Muscle layer of colon (tissue), 2 donors: ENCODE measurements at regions not wholly inside any gene's neighbourhood (a gene's known extent, or its start where the extent isn't known, plus 50 kb on each side); places are given as distances from the start of the nearest gene placed in this dataset.

ENCODE experiments used
- H3K27ac ChIP-seq: one replicate; pipeline ENCODE4 v1.7.0; 2013; ENCODE audit warnings: low read depth, mild to moderate bottlenecking, low read length, moderate library complexity
- H3K27me3 ChIP-seq, 2 donors: one replicate each; pipeline ENCODE4 v1.7.0; 2013; ENCODE audit warnings: low read length in 2 of 2, mild to moderate bottlenecking in 2 of 2; ENCODE audit not compliant: insufficient read depth in 2 of 2, control insufficient read depth in 1 of 2
- H3K36me3 ChIP-seq: one replicate; pipeline ENCODE4 v1.7.0; 2013; ENCODE audit warnings: mild to moderate bottlenecking, low read length; ENCODE audit not compliant: insufficient read depth
- H3K4me1 ChIP-seq: one replicate; pipeline ENCODE4 v1.7.0; 2013; ENCODE audit warnings: mild to moderate bottlenecking, low read length; ENCODE audit not compliant: insufficient read depth
- H3K4me3 ChIP-seq, 2 donors: one replicate each; pipeline ENCODE4 v1.7.0; 2013; ENCODE audit warnings: low read length in 2 of 2, low read depth in 1 of 2, mild to moderate bottlenecking in 1 of 2, moderate library complexity in 1 of 2
- H3K9ac ChIP-seq: one replicate; pipeline ENCODE4 v1.7.0; 2013; ENCODE audit warnings: low read length
- H3K9me3 ChIP-seq: one replicate; pipeline ENCODE4 v1.7.0; 2013; ENCODE audit warnings: mild to moderate bottlenecking, low read length
- donor health status: abdominal sarcoma.
- donor health status: Adenocarcinoma of cecum.

GRCh38 chr13:85068231-85068630 lies 731.0 kb downstream of the SLITRK6 start:
- no peaks in the 10 kb centered on the region for H3K36me3 ChIP-seq
- no peak overlapping the region for H3K27ac ChIP-seq

GRCh38 chr13:85040215-85040614 lies 759.0 kb downstream of the SLITRK6 start:
- Histone ChIP-seq H3K36me3 (no peaks in the 10 kb centered on the region), H3K4me3 (no peak overlapping the region), H3K27me3 (no peaks in the 10 kb centered on the region), H3K27ac (no peak overlapping the region), H3K4me1 (no peaks in the 10 kb centered on the region), H3K9me3 (no peaks in the 10 kb centered on the region), H3K9ac (no peak overlapping the region)

More at GRCh38 chr13:85068231-85068630, 731.0 kb downstream of the SLITRK6 start:
- Histone ChIP-seq H3K27me3 (no peaks in the 10 kb centered on the region), H3K4me1 (no peaks in the 10 kb centered on the region), H3K9me3 (no peaks in the 10 kb centered on the region), H3K4me3 (no peak overlapping the region), H3K9ac (no peak overlapping the region)

DNA sequence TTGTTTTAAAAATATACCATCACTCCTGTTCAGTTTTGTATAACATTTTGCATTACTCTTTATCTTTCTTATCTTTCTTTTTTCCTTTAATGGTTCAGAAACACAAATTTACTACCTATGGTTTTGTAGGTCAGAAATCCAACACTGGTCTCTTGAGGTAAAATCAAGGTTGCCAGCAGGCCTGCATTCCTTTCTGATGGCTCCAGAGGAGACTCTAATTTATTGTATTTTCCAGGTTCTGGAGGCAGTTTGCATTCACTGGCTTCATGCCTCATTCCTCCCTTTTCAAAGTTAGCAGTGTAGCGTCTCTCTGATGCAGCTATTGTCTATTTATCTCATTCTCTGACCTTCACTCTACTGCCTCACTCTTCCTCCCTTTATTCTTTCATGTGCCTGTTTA lies 767.4 kb downstream of the SLITRK6 start:
- Histone ChIP-seq H3K4me3 (no peak overlapping the region), H3K9me3 (peaks cover 5% of the 10 kb centered on the region)

DNA sequence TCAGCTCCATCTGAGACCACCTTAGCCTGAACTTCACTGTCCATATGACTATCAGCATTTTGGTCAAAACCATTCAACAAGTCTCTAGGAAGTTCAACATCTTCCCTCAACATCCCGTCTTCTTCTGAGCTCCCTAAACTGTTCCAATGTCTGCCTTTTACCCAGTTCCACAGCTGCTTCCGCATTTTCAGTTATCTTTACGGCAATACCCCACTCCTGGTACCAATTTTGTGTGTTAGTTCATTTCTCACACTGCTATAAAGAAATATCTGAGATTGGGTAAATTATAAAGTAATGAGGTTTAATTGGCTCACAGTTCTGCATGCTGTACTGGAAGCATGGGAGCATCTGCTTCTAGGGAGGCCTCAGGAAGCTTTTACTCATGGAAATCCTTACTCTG lies 771.2 kb downstream of the SLITRK6 start:
- Histone ChIP-seq H3K27ac (no peak overlapping the region), H3K27me3 (no peaks in the 10 kb centered on the region), H3K4me3 (no peak overlapping the region), H3K9me3 (peaks cover 5% of the 10 kb centered on the region), H3K4me1 (no peaks in the 10 kb centered on the region), H3K9ac (no peak overlapping the region), H3K36me3 (no peaks in the 10 kb centered on the region)

More for the DNA sequence above, 767.4 kb downstream of the SLITRK6 start:
- no peaks in the 10 kb centered on the region for H3K27me3 ChIP-seq
- H3K27ac ChIP-seq, result no peak overlapping the region
- H3K4me1 ChIP-seq, result no peaks in the 10 kb centered on the region
- no peaks in the 10 kb centered on the region for H3K36me3 ChIP-seq
- H3K9ac ChIP-seq, result no peak overlapping the region

DNA sequence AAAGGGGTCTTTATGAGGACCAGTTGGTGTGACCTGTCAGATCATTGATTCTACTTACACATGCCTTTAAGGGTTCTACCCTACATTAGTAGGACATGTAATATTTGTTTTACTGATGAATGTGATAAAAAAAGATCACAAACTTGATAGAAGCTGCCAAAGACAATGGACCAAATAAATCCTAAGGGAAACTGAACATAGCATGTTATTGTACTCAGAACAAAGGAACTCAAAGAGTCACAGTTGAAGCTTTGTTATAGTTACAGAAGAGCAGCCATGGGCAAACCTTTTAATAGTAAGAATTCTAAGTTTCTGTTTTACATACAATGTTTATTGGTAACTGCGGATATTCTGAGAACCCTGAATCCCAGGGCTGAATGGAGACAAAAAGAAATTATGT lies 780.1 kb downstream of the SLITRK6 start:
- no peaks in the 10 kb centered on the region for H3K9me3 ChIP-seq
- no peaks in the 10 kb centered on the region for H3K36me3 ChIP-seq
- H3K9ac ChIP-seq, result no peak overlapping the region
- H3K27me3 ChIP-seq, result no peaks in the 10 kb centered on the region
- H3K4me3 ChIP-seq, result no peak overlapping the region
- H3K27ac ChIP-seq, result no peak overlapping the region
- H3K4me1 ChIP-seq, result no peaks in the 10 kb centered on the region

DNA sequence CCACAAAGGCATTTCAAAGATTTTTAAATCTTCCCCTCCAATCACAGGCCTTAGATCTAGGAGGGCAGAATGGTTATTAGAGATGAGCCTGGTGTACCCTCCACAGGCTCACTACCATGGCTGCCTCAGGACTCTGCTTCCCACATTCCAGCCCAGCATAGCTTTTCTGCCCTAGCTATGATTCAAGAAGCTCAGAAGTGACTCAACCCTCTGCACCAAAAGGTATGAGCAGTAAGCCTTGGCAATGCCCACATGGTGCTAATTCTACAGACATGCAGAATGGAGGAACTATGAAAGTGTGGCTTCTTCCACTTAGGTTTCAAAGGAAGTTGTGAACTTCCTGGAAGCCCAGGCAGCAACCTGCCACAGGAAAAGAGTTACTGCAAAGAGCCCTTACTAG lies 786.2 kb downstream of the SLITRK6 start:
- Histone ChIP-seq H3K4me3 (no peak overlapping the region), H3K9ac (no peak overlapping the region), H3K27ac (no peak overlapping the region), H3K4me1 (no peaks in the 10 kb centered on the region), H3K9me3 (no peaks in the 10 kb centered on the region), H3K36me3 (no peaks in the 10 kb centered on the region), H3K27me3 (no peaks in the 10 kb centered on the region)

DNA sequence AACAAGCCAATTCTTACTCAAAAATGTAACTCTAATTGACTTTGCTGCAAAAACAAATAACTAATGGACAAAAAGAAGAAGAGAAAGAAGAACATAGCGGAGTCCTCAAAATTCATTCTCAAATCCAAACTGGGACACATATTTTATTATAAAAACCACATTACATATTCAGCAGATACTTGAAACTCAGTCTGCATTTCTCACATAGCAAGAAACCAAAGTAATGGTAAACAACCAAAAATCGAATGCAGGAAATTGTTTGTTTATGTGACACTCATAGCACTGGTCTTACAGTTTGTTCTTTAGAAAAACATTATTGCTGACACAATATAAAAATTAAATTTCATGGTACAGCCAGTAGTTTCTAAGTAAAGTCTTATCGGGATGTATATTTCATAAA lies 789.8 kb downstream of the SLITRK6 start:
- Histone ChIP-seq H3K27ac (no peak overlapping the region), H3K9me3 (no peaks in the 10 kb centered on the region), H3K27me3 (no peaks in the 10 kb centered on the region), H3K9ac (no peak overlapping the region), H3K4me1 (no peaks in the 10 kb centered on the region), H3K36me3 (no peaks in the 10 kb centered on the region), H3K4me3 (no peak overlapping the region)

DNA sequence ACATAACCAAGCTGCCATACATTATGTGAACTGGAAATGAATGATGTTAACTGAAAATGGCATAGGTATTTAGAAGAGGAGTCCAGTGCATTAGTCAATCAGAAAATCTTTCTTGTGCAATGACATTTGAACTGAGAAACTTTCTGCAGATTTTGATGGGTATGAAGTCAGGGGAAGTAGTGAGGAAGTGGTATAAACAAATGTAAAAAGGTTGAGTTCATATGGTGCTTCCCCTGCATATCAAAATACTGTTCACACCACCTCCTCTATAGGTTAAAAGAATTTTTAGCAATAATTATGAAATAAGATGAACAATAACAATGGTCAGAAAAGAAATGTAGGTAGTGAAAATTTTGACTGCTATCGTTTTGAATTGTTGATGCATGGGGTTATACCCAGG lies 800.0 kb downstream of the SLITRK6 start:
- Histone ChIP-seq H3K9me3 (no peaks in the 10 kb centered on the region), H3K9ac (no peak overlapping the region), H3K27ac (no peak overlapping the region), H3K36me3 (no peaks in the 10 kb centered on the region), H3K4me1 (no peaks in the 10 kb centered on the region), H3K4me3 (no peak overlapping the region), H3K27me3 (no peaks in the 10 kb centered on the region)

GRCh38 chr13:84998681-84999080 lies 800.5 kb downstream of the SLITRK6 start:
- H3K36me3 ChIP-seq, result no peaks in the 10 kb centered on the region
- no peak overlapping the region for H3K27ac ChIP-seq
- H3K4me3 ChIP-seq, result no peak overlapping the region
- H3K9ac ChIP-seq, result no peak overlapping the region
- no peaks in the 10 kb centered on the region for H3K9me3 ChIP-seq
- H3K27me3 ChIP-seq, result no peaks in the 10 kb centered on the region
- H3K4me1 ChIP-seq, result no peaks in the 10 kb centered on the region

- Histone ChIP-seq H3K9me3 (no peaks in the 10 kb centered on the region), H3K36me3 (no peaks in the 10 kb centered on the region), H3K27me3 (no peaks in the 10 kb centered on the region), H3K4me1 (no peaks in the 10 kb centered on the region), H3K4me3 (no peak overlapping the region), H3K27ac (no peak overlapping the region), H3K9ac (no peak overlapping the region)
These were observed 801.4 kb downstream of the SLITRK6 start for GRCh38 chr13:84997858-84998257.

- Histone ChIP-seq H3K9me3 (no peaks in the 10 kb centered on the region), H3K4me1 (no peaks in the 10 kb centered on the region), H3K36me3 (no peaks in the 10 kb centered on the region), H3K9ac (no peak overlapping the region), H3K4me3 (no peak overlapping the region), H3K27ac (no peak overlapping the region), H3K27me3 (no peaks in the 10 kb centered on the region)
These were observed 804.6 kb downstream of the SLITRK6 start for GRCh38 chr13:84994582-84994981.

GRCh38 chr13:84985860-84986259 lies 813.4 kb downstream of the SLITRK6 start:
- H3K4me1 ChIP-seq, result no peaks in the 10 kb centered on the region
- H3K27ac ChIP-seq, result no peak overlapping the region
- no peaks in the 10 kb centered on the region for H3K36me3 ChIP-seq
- no peaks in the 10 kb centered on the region for H3K27me3 ChIP-seq
- no peaks in the 10 kb centered on the region for H3K9me3 ChIP-seq
- no peak overlapping the region for H3K9ac ChIP-seq
- no peak overlapping the region for H3K4me3 ChIP-seq
